Heart left ventricle (tissue), 16 donors: ENCODE measurements at regions not wholly inside any gene's neighbourhood (a gene's known extent, or its start where the extent isn't known, plus 50 kb on each side); places are given as distances from the start of the nearest gene placed in this dataset.

ENCODE experiments used
- ATAC-seq, 4 donors: fragments of 200-7000 bp; cut with Tn5 transposase; one replicate each; pipeline ENCODE4 v1.9.1; 2020 to 2022; ENCODE audit warnings: moderate library complexity in 4 of 4, mild to moderate bottlenecking in 3 of 4, moderate number of reproducible peaks in 1 of 4
- DNase-seq, 5 donors: peaks; one replicate each; pipeline ENCODE4 v3.0.0-alpha.2; 2020
- H3K27ac ChIP-seq, 12 donors: fragments of 200-600 bp; sonication (generic) in 4 of 12; one replicate each; pipeline versions ENCODE4 v1.5.0 to v1.8.0; 2016 to 2022; ENCODE audit warnings: mild to moderate bottlenecking in 2 of 12
- H3K27me3 ChIP-seq, 9 donors: fragments of 200-600 bp; sonication (generic) in 2 of 9; one replicate each; pipeline versions ENCODE4 v1.5.1 to v1.8.0; 2016 to 2022; ENCODE audit warnings: mild to moderate bottlenecking in 3 of 9
- H3K36me3 ChIP-seq, 9 donors: fragments of 200-600 bp; sonication (generic) in 2 of 9; one replicate each; pipeline versions ENCODE4 v1.5.0 to v1.8.0; 2018 to 2022; ENCODE audit warnings: mild to moderate bottlenecking in 2 of 9
- H3K4me1 ChIP-seq, 12 donors: fragments of 200-600 bp; sonication (generic) in 4 of 12; one replicate each; pipeline versions ENCODE4 v1.5.0 to v1.8.0; 2016 to 2022; ENCODE audit warnings: mild to moderate bottlenecking in 3 of 12
- H3K4me3 ChIP-seq, 12 donors: fragments of 200-600 bp; sonication (generic) in 4 of 12; one replicate each; pipeline versions ENCODE4 v1.5.0 to v1.8.0; 2017 to 2022; ENCODE audit warnings: mild to moderate bottlenecking in 9 of 12, moderate library complexity in 4 of 12
- H3K9me3 ChIP-seq, 12 donors: fragments of 200-600 bp; sonication (generic) in 4 of 12; one replicate each; pipeline versions ENCODE4 v1.5.0 to v1.8.0; 2016 to 2022; ENCODE audit warnings: mild to moderate bottlenecking in 1 of 12
- CTCF ChIP-seq, 12 donors: fragments of 200-600 bp; sonication (generic) in 4 of 12; IDR thresholded peaks; one replicate each; pipeline versions ENCODE4 v1.5.0 to v1.8.0; 2018 to 2022; ENCODE audit warnings: antibody characterized with exemption in 12 of 12, mild to moderate bottlenecking in 5 of 12
- POLR2A ChIP-seq, 2 donors: fragments of 450-650 bp; IDR thresholded peaks; one replicate each; pipeline ENCODE4 v1.6.1; 2017; ENCODE audit warnings: antibody characterized with exemption in 2 of 2, mild to moderate bottlenecking in 2 of 2, moderate library complexity in 2 of 2
- WGBS, 4 donors: extraction: QIAGEN DNeasy Blood & Tissue Kit in 2 of 4; methylation state at CpG; one replicate each; pipeline versions ENCODE4 v1.1.5 to v1.1.7; 2013 to 2018; 5-methylcytosine and 5-hydroxymethylcytosine counted together
- intact Hi-C, 10 donors: fragments of 100-400 bp; cut with DNase I; formaldehyde crosslinking; loops; one replicate each; pipeline versions ENCODE4 v1.11.1 to v1.14.2; 2022
- donor health status: ischemic (EF 13 %, LVEDD 7.1; RV severe dilation, severe dysfunction).
- donor health status: healthy with polysubstance abuse.
- donor health status: DM: no; HTN: yes; CAD: no.
- donor health status: DM: no; HTN: no; CAD: no.
- donor health status: ischemic (EF 25% LVEDD 6.9; RV normal size, moderate dysfunction).
- donor health status: ischemic (EF 25% LVEDD 5.7; RV mildly dilated, moderate dysfunction).
- donor health status: healthy.
- donor health status: DM: yes; HTN: yes; CAD: no.
- donor health status: ischemic (EF 35%, LVEDD 5.7; RV mildly dilated, moderate dysfunction).
- donor health status: nonischemic (EF 11% LVEDD 7.7; RV severe dilation, severe dysfunction).
- donor health status: DM: yes; HTN: yes; CAD: no.
- donor health status: PGD.
- donor health status: ischemic (EF 29% LVEDD 5.4; RV normal size, mild dysfunction).
- donor health status: nonischemic (EF 23%, LVEDD 6.1; RV moderate dilation, normal function).

DNA sequence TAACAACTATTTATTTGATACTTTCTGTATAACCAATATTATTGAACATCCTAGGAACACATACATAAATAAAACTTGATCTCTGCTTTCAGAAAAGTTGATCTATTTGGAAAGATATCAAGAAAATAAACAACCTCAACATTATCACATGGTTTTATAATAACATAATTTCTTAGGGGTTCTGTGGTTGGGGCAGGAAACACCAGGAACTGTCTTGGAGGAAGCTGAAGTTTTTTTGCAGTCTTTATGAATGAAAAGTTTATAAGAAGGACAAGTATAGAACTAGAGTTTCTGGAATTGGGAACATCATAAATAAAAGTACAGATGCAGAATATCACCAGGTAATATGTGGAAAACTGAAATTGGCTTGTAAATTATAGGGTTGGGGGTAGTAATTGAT, 296.1 kb downstream of the TAF11L14 start:
- Histone ChIP-seq H3K4me1 (peaks cover 0 to 3% (median 0%) of the 10 kb centered on the region in 12 donors), H3K27me3 (no peaks in the 10 kb centered on the region), H3K27ac (no peak overlapping the region), H3K9me3 (peaks cover 0 to 34% (median 20%) of the 10 kb centered on the region in 12 donors), H3K4me3 (no peak overlapping the region), H3K36me3 (no peaks in the 10 kb centered on the region)
- DNase-seq (no peak), ATAC-seq (no peak)
- intact Hi-C loops, result no loop called here
- no peak for TF ChIP-seq POLR2A (IDR thresholded peaks at IDR 0.05)
- no peak for TF ChIP-seq CTCF (IDR thresholded peaks at IDR 0.05)

DNA sequence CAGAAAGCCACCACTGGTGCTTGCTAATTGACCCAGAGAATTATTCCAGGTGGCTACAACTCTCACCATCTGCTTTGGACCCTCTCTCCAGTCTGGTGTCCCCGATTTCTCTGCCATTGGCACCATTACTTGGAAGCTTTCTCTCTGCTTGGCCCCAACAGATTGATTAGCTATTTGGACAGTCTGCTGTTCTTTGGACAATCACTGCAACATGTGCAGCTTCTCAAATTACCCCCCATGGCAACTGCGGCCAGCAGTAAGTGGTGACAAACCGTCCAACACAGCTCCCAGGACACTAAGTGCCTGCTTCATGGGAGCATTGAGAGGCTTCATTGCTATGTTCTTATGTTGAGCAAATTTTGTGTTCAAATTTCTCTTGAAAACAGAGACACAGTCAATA, 309.8 kb downstream of the TAF11L14 start:
- no peak overlapping the region for H3K4me3 ChIP-seq
- intact Hi-C loops, result no loop called here
- WGBS, 4 donors, result 64 to 73% (median 69%) methylated on average over 3 of the region's 3 CpGs
- ATAC-seq (no peak), DNase-seq (no peak)
- no peaks in the 10 kb centered on the region for H3K4me1 ChIP-seq
- no peaks in the 10 kb centered on the region for H3K36me3 ChIP-seq
- peaks cover 0 to 12% (median 0%) of the 10 kb centered on the region in 12 donors for H3K9me3 ChIP-seq
- no peak overlapping the region for H3K27ac ChIP-seq
- TF ChIP-seq POLR2A (IDR thresholded peaks at IDR 0.05) (no peak), CTCF (IDR thresholded peaks at IDR 0.05) (no peak)
- H3K27me3 ChIP-seq, result no peaks in the 10 kb centered on the region

GRCh38 chr5:17947029-17947428, 312.8 kb downstream of the TAF11L14 start:
- TF ChIP-seq CTCF (IDR thresholded peaks at IDR 0.05) (no peak), POLR2A (IDR thresholded peaks at IDR 0.05) (no peak)
- Histone ChIP-seq H3K27me3 (no peaks in the 10 kb centered on the region), H3K36me3 (no peaks in the 10 kb centered on the region), H3K9me3 (peaks cover 0 to 24% (median 2%) of the 10 kb centered on the region in 12 donors), H3K4me1 (no peaks in the 10 kb centered on the region), H3K27ac (no peak overlapping the region), H3K4me3 (no peak overlapping the region)
- intact Hi-C loops, result no loop called here
- ATAC-seq, result no peak
- no peak for DNase-seq
- WGBS, 4 donors, result 41 to 62% (median 52%) methylated on average over 1 of the region's 1 CpG

- H3K27me3 ChIP-seq, result no peaks in the 10 kb centered on the region
- H3K9me3 ChIP-seq, result peaks cover 0 to 27% (median 1%) of the 10 kb centered on the region in 12 donors
- no peaks in the 10 kb centered on the region for H3K4me1 ChIP-seq
- no peak overlapping the region for H3K27ac ChIP-seq
- no peak for TF ChIP-seq CTCF (IDR thresholded peaks at IDR 0.05)
- no peak for TF ChIP-seq POLR2A (IDR thresholded peaks at IDR 0.05)
- no peak for DNase-seq
- ATAC-seq, result no peak
- H3K36me3 ChIP-seq, result no peaks in the 10 kb centered on the region
- intact Hi-C loops, result no loop called here
- 67 to 73% (median 69%) methylated on average over 9 of the region's 9 CpGs for WGBS, 4 donors
- no peak overlapping the region for H3K4me3 ChIP-seq
These were observed 317.3 kb downstream of the TAF11L14 start for GRCh38 chr5:17951392-17952169.
